ENCODE measurements at regions not wholly inside any gene's neighbourhood (a gene's known extent, or its start where the extent isn't known, plus 50 kb on each side); places are given as distances from the start of the nearest gene placed in this dataset.

DNA sequence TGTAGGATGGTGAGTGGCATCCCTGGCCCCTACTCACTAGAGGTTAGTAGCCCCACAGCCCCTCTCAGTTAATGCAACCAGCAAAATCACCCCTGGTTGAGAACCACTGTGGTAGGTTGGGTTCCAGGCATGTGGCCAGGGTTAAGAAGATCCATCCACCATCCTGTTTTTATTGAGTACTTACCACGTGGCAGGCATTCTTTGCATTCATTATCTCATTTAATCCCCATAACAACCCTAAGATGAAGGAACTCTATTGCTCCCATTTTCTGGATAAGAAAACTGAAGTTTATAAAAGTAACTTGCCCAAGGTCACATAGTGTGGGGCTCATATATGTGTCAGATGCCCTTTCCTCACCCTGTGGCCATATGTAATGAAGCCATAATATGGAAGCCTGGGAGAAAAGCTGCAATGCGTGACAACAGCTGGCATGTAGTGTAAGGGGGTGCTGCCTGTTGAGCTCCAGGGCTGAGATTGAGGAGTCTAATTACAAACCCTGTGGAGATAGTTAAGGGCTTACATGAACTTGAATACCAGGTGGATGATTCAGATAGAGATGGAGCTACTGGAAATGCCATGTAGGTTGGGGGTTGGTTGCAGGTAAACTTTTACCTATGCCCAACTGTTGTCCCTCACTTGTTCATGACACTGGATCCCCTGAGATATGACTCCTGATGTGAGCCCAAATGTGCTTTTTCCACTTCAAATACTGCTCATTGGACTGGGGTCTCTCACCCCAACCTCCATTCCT lies 100.2 kb upstream of the PGRMC2 start:
- no peaks in the 10 kb centered on the region for H3K27me3 ChIP-seq (ENCODE audit: insufficient read depth, low read length)
- H3K27ac ChIP-seq (ENCODE audit: low read depth, low read length), result peak overlapping the region; percentile 80
- H3K79me2 ChIP-seq (ENCODE audit: control insufficient read depth, insufficient read depth, low read length, unreplicated experiment), result no peaks in the 10 kb centered on the region
- H2AFZ ChIP-seq (ENCODE audit: low read length, unreplicated experiment), result peak overlapping the region; percentile 65
- H3K36me3 ChIP-seq (ENCODE audit: insufficient read depth, low read length), result no peaks in the 10 kb centered on the region
- peaks cover 60% of the 10 kb centered on the region for H3K4me1 ChIP-seq (ENCODE audit: control insufficient read depth, insufficient read depth, low read length, unreplicated experiment)
- H3K4me3 ChIP-seq (ENCODE audit: low read depth, low read length), result no peak overlapping the region

DNA sequence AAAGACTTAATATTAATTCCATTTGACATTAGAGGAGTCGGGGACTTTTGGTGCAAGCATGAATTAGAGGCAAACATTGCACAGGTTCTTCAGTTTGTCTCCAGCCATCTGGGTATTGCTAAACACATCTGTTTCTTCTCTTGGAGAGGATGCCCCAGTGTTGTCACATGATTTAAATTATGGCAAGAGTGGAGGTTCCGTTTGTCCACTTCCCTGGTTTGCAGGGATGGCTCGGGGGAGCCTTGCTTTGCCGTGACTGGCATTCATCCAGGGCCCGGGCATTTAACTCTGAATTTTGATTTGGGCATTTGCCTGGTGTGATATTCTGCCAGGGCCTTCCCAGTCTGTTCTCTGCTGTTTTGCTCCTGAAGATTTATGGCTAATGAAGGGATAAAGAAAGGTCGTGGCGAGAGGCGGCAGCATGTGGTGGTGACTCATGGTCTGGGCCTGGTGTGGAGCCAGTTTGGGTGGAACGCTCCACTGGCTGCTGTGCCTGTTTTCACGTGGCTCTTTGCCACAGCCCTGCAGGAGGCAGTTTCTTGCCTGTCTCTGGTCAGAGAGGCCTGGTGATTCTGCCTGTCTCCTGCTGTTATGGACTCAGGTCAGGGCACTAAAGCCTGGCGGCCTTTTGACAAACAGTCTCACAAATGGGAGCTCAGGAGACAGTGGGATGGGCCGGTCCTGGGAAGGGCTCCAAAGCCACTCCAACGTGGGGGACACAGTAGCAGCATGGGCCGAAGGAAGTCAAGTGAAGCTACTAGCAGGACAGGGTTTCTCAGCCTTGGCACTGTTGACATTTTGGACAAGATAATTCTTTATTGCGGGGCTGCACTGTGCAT lies 99.4 kb upstream of the PGRMC2 start:
- Histone ChIP-seq H2AFZ (ENCODE audit: low read length, unreplicated experiment) (peak overlapping the region; percentile 65), H3K4me3 (ENCODE audit: low read depth, low read length) (peak overlapping the region; percentile 2), H3K4me1 (ENCODE audit: control insufficient read depth, insufficient read depth, low read length, unreplicated experiment) (peaks cover 59% of the 10 kb centered on the region)

DNA sequence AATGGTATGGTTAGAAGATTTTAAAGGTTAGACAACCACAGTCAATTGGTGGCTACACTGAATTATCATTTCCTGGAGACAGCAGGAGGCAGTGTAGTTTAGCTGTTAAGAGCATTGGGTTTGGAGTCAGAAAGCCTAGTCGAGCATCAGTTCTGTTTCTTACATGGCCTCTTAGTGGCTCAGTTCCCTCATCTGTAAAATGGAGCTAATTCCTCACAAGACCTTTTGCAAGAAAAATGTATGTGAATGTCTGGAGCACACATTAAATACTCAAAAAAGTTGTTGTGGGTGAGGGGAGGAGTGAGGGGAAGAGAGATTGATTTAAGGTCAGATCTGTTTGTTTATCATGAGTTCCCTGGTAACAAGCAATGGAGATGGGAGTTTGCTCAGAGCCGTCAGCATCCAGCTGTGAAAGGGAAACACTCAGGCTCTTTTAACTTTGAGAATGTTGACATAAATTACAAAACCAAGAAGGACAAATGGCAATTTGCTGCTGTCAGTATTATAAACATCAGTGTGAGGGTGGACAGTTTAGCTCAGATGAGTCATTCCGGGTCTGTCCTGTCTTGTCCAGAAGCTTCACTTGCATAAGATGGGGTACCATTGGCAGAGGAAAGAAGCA lies 98.2 kb upstream of the PGRMC2 start:
- Histone ChIP-seq H3K4me1 (ENCODE audit: control insufficient read depth, insufficient read depth, low read length, unreplicated experiment) (peaks cover 53% of the 10 kb centered on the region), H3K36me3 (ENCODE audit: insufficient read depth, low read length) (no peaks in the 10 kb centered on the region), H3K79me2 (ENCODE audit: control insufficient read depth, insufficient read depth, low read length, unreplicated experiment) (no peaks in the 10 kb centered on the region), H3K4me3 (ENCODE audit: low read depth, low read length) (peak overlapping the region; percentile 2; the same call in 1 of the 2 replicates), H3K27me3 (ENCODE audit: insufficient read depth, low read length) (no peaks in the 10 kb centered on the region), H2AFZ (ENCODE audit: low read length, unreplicated experiment) (peak overlapping the region; percentile 27), H3K27ac (ENCODE audit: low read depth, low read length) (peak overlapping the region; percentile 80)

More for the DNA sequence above, 99.4 kb upstream of the PGRMC2 start:
- Histone ChIP-seq H3K27ac (ENCODE audit: low read depth, low read length) (peak overlapping the region; percentile 80), H3K36me3 (ENCODE audit: insufficient read depth, low read length) (no peaks in the 10 kb centered on the region), H3K79me2 (ENCODE audit: control insufficient read depth, insufficient read depth, low read length, unreplicated experiment) (no peaks in the 10 kb centered on the region), H3K27me3 (ENCODE audit: insufficient read depth, low read length) (no peaks in the 10 kb centered on the region)

DNA sequence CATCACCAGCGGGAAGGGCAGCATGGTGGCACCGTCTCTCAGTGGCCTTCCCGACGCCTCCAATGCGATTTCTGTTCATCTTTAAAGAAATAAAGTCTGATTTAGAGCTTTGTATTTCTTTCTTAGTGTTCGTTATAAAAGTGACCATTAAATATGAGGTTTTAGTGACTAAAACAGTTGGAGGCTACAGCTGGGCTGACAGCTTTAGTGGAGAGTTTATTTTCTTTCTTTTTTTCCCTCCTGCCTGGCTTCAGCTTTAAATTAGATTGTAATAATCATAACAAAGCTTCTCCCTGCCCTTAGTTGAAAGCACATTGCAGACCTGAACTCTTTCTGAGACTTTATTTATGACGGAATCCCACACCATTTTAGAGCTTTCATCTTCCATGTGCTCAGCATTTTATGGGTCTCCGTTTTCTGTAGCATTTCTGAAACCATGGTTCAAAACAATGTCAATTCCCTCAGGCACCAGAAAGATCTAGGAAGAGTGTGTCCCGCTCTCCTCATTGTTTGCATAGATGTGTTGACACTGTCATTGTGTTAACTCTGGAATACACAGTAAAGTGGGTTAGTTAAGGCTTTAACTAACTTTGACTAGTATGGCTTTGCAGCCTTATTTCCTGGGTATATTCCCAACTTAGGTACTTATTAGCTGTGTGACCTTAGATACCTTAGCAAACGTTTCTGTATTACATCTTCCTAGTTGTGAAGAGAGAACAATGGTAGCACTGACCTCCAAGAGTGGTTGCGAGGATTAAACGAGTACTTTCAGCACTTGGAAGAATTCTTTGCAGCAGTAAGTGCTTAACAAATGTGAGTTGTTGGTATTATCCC lies 97.4 kb upstream of the PGRMC2 start:
- Histone ChIP-seq H3K79me2 (ENCODE audit: control insufficient read depth, insufficient read depth, low read length, unreplicated experiment) (no peaks in the 10 kb centered on the region), H3K36me3 (ENCODE audit: insufficient read depth, low read length) (no peaks in the 10 kb centered on the region), H3K4me3 (ENCODE audit: low read depth, low read length) (no peak overlapping the region), H3K27me3 (ENCODE audit: insufficient read depth, low read length) (no peaks in the 10 kb centered on the region), H3K4me1 (ENCODE audit: control insufficient read depth, insufficient read depth, low read length, unreplicated experiment) (peaks cover 52% of the 10 kb centered on the region), H3K27ac (ENCODE audit: low read depth, low read length) (peak overlapping the region; percentile 80), H2AFZ (ENCODE audit: low read length, unreplicated experiment) (peak overlapping the region; percentile 27)

DNA sequence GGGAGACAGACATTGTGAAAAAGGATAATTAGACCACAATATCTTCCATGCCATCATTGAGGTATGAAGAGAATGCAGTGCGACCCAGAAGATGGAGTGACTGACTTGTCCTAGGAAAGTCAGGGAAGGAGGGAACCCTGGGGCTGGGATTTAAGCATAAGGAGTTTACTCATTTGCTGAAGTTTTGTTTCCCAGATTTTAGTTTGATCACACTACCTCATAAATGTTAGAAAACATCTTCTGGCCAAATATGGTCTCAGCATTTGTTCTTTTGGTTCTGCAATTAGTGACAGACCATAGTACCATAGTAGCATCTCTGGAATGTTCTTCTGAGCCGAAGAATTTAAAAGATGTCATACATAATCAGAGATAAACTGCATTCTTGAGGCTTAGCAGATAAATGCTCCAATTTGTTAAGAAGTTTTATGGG lies 96.5 kb upstream of the PGRMC2 start:
- Histone ChIP-seq H3K79me2 (ENCODE audit: control insufficient read depth, insufficient read depth, low read length, unreplicated experiment) (no peaks in the 10 kb centered on the region), H3K4me3 (ENCODE audit: low read depth, low read length) (no peak overlapping the region), H3K36me3 (ENCODE audit: insufficient read depth, low read length) (no peaks in the 10 kb centered on the region), H2AFZ (ENCODE audit: low read length, unreplicated experiment) (peak overlapping the region; percentile 9), H3K4me1 (ENCODE audit: control insufficient read depth, insufficient read depth, low read length, unreplicated experiment) (peaks cover 48% of the 10 kb centered on the region), H3K27ac (ENCODE audit: low read depth, low read length) (peak overlapping the region; percentile 80; the same call in 1 of the 2 replicates), H3K27me3 (ENCODE audit: insufficient read depth, low read length) (no peaks in the 10 kb centered on the region)

DNA sequence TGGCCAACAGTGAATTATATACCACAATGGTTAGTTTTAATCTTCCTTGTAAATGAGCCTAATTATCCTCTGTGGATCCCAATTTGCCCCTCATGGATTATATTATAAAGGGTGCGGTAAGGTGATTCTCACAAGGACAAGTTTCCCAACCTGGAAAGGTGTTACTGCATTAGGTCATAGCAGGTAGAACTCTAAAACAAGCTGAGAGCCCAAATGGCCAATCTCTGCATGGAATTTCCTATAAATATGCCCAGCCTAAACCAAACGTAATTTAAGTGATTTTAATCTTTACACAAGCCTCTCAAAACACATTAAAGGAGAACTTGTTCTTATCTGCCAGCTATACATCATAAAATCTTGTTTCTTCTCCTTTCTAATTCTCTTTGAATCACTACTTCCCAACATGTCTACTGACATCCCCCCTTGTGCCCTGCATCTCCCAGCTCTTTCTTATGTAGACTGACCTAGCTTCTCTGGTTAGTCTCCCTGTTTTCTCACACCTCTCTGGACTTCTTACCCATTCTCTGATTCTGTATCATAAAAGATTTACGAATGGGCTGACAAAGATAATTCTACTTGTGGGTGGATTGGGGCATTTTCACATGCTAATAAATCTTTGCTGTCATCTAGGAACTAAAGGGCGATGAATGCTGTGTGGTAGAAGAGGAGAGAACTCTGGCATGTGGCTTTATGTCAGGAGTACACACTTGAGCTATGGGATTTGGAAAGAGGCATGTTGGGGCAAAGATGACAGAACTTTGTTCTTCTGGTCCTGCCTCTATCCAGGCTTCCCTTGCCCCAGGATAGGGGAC lies 94.3 kb upstream of the PGRMC2 start:
- Histone ChIP-seq H3K36me3 (ENCODE audit: insufficient read depth, low read length) (no peaks in the 10 kb centered on the region), H3K4me3 (ENCODE audit: low read depth, low read length) (no peak overlapping the region), H3K4me1 (ENCODE audit: control insufficient read depth, insufficient read depth, low read length, unreplicated experiment) (peaks cover 33% of the 10 kb centered on the region), H2AFZ (ENCODE audit: low read length, unreplicated experiment) (no peak overlapping the region), H3K27me3 (ENCODE audit: insufficient read depth, low read length) (no peaks in the 10 kb centered on the region), H3K79me2 (ENCODE audit: control insufficient read depth, insufficient read depth, low read length, unreplicated experiment) (no peaks in the 10 kb centered on the region), H3K27ac (ENCODE audit: low read depth, low read length) (no peak overlapping the region)

DNA sequence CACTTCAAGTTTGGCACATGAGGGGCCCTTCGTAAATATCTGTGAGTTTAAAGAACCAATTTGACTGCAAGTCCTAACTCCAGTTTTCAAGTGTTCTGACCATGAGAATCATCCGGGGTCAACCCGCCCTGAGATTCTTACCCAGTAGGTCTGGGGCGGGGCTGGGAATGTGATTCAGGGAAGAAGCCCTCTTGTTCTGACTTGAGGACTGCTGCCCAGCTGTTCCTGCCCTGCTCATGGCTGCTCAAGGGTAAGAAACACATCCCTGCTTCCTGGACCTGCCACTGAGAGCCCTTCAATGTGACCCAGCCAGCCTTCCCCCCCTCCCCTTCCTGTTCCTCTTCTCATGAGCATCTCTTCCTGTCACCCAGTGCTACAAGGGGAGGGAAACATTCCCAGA lies 92.7 kb upstream of the PGRMC2 start:
- no peak overlapping the region for H2AFZ ChIP-seq (ENCODE audit: low read length, unreplicated experiment)
- no peaks in the 10 kb centered on the region for H3K79me2 ChIP-seq (ENCODE audit: control insufficient read depth, insufficient read depth, low read length, unreplicated experiment)
- H3K4me1 ChIP-seq (ENCODE audit: control insufficient read depth, insufficient read depth, low read length, unreplicated experiment), result peaks cover 17% of the 10 kb centered on the region
- no peaks in the 10 kb centered on the region for H3K27me3 ChIP-seq (ENCODE audit: insufficient read depth, low read length)
- no peak overlapping the region for H3K27ac ChIP-seq (ENCODE audit: low read depth, low read length)
- H3K36me3 ChIP-seq (ENCODE audit: insufficient read depth, low read length), result no peaks in the 10 kb centered on the region
- no peak overlapping the region for H3K4me3 ChIP-seq (ENCODE audit: low read depth, low read length)

DNA sequence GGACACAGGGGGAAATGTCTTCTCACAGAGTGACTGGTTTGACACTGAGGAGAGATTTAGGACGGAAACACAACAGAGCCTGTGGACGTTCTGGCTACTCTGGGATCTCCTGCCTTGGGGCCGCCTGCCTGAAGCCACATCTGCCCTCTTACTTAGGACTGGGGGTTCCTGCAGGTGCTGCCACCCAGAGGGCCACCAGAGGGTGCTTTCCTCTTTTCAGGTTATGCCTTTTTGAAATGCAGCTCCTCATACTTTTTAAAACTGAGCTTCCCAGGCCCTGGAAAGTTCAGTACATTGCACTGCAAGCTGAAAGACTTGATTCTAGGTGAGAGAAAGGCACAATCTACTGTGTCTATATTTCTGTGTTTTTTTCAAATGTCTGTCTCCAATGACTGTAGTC lies 92.2 kb upstream of the PGRMC2 start:
- Histone ChIP-seq H3K4me3 (ENCODE audit: low read depth, low read length) (no peak overlapping the region), H3K79me2 (ENCODE audit: control insufficient read depth, insufficient read depth, low read length, unreplicated experiment) (no peaks in the 10 kb centered on the region), H3K27ac (ENCODE audit: low read depth, low read length) (no peak overlapping the region), H3K27me3 (ENCODE audit: insufficient read depth, low read length) (no peaks in the 10 kb centered on the region), H3K4me1 (ENCODE audit: control insufficient read depth, insufficient read depth, low read length, unreplicated experiment) (peaks cover 12% of the 10 kb centered on the region), H3K36me3 (ENCODE audit: insufficient read depth, low read length) (no peaks in the 10 kb centered on the region), H2AFZ (ENCODE audit: low read length, unreplicated experiment) (no peak overlapping the region)

DNA sequence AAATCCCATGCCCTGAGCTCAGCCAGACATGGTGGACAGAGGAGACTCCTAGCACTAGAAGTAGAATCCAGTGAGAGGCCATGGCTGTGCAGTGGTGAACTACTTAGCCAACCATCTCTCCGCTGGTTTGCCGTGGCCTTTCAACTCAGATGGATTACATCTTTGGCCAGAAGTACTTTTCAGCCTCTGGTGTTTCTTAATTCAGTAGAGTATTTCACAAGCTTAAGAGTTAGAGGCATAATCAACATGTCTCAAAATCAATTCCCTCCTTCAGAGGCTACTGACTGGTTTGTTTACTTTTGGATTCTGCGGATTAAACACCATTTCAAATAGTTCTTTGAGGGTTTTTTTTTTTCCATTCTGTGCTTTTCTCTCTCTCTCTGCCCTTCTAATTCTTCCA lies 91.1 kb upstream of the PGRMC2 start:
- Histone ChIP-seq H3K27ac (ENCODE audit: low read depth, low read length) (no peak overlapping the region), H2AFZ (ENCODE audit: low read length, unreplicated experiment) (no peak overlapping the region), H3K36me3 (ENCODE audit: insufficient read depth, low read length) (no peaks in the 10 kb centered on the region), H3K79me2 (ENCODE audit: control insufficient read depth, insufficient read depth, low read length, unreplicated experiment) (no peaks in the 10 kb centered on the region), H3K4me3 (ENCODE audit: low read depth, low read length) (no peak overlapping the region), H3K4me1 (ENCODE audit: control insufficient read depth, insufficient read depth, low read length, unreplicated experiment) (peaks cover under 1% of the 10 kb centered on the region), H3K27me3 (ENCODE audit: insufficient read depth, low read length) (no peaks in the 10 kb centered on the region)

Measured in ACC112 (cell line).